RWPE2 (cell line): ENCODE measurements at regions not wholly inside any gene's neighbourhood (a gene's known extent, or its start where the extent isn't known, plus 50 kb on each side); places are given as distances from the start of the nearest gene placed in this dataset.

Source experiments
- ATAC-seq: fragments of 200-7000 bp; cut with Tn5 transposase; 3 replicates; pipeline ENCODE4 v1.9.1; 2021; ENCODE audit warnings: low read depth
- DNase-seq: peaks from one replicate; pipeline ENCODE4 v3.0.0-alpha.2; 2020; ENCODE audit warnings: low spot score
- H3K27ac ChIP-seq: fragments of 450-650 bp; 2 replicates; pipeline ENCODE4 v1.5.1; 2017; ENCODE audit warnings: mild to moderate bottlenecking; ENCODE audit not compliant: poor library complexity, severe bottlenecking
- H3K27me3 ChIP-seq: fragments of 250-450 bp; sonication (Bioruptor Pico); 2 replicates; pipeline ENCODE4 v1.5.1; 2021; ENCODE audit warnings: mild to moderate bottlenecking, moderate library complexity; ENCODE audit not compliant: insufficient read depth, poor library complexity, severe bottlenecking
- H3K36me3 ChIP-seq: fragments of 250-450 bp; sonication (Bioruptor Pico); 2 replicates; pipeline ENCODE4 v1.5.1; 2020; ENCODE audit warnings: low read depth, mild to moderate bottlenecking, moderate library complexity
- H3K4me1 ChIP-seq: fragments of 250-450 bp; sonication (Bioruptor Pico); 2 replicates; pipeline ENCODE4 v1.5.1; 2021; ENCODE audit warnings: mild to moderate bottlenecking, moderate library complexity; ENCODE audit not compliant: insufficient read depth, poor library complexity, severe bottlenecking
- H3K4me3 ChIP-seq: fragments of 250-450 bp; sonication (Bioruptor Pico); 2 replicates; pipeline ENCODE4 v1.5.1; 2021; ENCODE audit warnings: mild to moderate bottlenecking, moderate library complexity; ENCODE audit not compliant: severe bottlenecking
- H3K9me3 ChIP-seq: fragments of 250-450 bp; sonication (Bioruptor Pico); 2 replicates; pipeline ENCODE4 v1.5.1; 2021; ENCODE audit warnings: mild to moderate bottlenecking, moderate library complexity; ENCODE audit not compliant: severe bottlenecking
- TF ChIP-seq, protein P1 (sequence below): fragments of 450-650 bp; IDR thresholded peaks from one replicate; pipeline ENCODE4 v1.5.1; 2017; ENCODE audit warnings: mild to moderate bottlenecking, moderate library complexity; ENCODE audit not compliant: poor library complexity, severe bottlenecking

DNA sequence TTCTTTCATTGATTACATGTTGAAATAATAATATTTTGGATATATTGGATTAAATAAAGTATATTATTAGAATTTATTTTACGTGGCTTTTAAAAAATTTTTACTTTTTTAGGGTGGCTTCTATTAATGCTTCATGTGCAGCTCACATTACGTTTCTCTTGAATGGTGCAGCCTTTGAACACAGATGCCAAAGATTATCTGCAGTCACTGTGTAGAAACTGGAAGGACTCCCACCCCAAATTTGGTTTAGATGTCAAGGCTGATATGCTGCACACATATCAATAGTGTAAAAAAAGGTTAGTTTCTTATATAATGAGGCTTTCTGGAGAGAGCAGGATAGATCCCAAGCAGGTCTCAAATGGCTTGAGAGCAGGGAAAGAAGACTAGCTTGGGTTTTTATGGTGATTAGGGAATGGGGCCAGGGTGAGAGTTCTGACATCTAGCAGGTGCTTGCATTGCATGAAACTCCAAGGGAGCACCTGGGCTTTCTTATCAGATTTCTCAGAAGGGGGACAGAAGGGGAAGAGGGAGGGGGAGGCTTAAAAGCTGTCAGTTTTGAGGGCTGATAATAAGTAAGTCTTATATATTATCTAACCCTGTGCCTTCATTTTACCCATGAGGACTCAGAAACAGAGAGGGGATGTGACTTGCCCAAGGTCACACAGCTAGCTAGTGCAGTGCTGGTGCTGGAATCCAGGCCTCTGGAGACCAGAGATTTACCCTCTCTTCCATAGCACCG, 89.6 kb downstream of the CHST2 start:
- Histone ChIP-seq H3K4me1 (no peaks in the 10 kb centered on the region), H3K9me3 (no peaks in the 10 kb centered on the region), H3K36me3 (no peaks in the 10 kb centered on the region), H3K27me3 (no peaks in the 10 kb centered on the region), H3K27ac (no peak overlapping the region), H3K4me3 (no peak overlapping the region)
- ATAC-seq = no peak
- TF ChIP-seq, protein P1, sequence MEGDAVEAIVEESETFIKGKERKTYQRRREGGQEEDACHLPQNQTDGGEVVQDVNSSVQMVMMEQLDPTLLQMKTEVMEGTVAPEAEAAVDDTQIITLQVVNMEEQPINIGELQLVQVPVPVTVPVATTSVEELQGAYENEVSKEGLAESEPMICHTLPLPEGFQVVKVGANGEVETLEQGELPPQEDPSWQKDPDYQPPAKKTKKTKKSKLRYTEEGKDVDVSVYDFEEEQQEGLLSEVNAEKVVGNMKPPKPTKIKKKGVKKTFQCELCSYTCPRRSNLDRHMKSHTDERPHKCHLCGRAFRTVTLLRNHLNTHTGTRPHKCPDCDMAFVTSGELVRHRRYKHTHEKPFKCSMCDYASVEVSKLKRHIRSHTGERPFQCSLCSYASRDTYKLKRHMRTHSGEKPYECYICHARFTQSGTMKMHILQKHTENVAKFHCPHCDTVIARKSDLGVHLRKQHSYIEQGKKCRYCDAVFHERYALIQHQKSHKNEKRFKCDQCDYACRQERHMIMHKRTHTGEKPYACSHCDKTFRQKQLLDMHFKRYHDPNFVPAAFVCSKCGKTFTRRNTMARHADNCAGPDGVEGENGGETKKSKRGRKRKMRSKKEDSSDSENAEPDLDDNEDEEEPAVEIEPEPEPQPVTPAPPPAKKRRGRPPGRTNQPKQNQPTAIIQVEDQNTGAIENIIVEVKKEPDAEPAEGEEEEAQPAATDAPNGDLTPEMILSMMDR = no peak
- DNase-seq = no peak

DNA sequence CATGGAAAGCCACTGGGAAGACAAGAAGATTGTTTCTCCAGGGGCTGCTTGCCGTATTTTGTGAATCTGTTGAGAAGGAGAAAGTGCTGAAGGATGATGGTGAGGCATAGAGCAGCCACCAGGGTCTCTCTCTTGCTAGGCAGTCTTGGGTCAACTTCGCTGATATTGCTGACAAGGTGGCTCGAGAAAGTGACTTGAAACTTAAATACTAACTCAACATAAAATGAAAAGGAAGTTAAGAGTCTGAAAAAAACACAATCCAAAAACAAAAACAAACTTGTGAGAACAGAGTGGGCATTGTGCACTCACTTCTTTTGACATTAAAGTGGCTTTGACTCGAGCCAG, 90.1 kb downstream of the CHST2 start:
- TF ChIP-seq, protein P1 = no peak
- Histone ChIP-seq H3K27me3 (no peaks in the 10 kb centered on the region), H3K27ac (no peak overlapping the region), H3K4me1 (no peaks in the 10 kb centered on the region), H3K4me3 (no peak overlapping the region), H3K9me3 (no peaks in the 10 kb centered on the region), H3K36me3 (no peaks in the 10 kb centered on the region)
- ATAC-seq (no peak), DNase-seq (no peak)

DNA sequence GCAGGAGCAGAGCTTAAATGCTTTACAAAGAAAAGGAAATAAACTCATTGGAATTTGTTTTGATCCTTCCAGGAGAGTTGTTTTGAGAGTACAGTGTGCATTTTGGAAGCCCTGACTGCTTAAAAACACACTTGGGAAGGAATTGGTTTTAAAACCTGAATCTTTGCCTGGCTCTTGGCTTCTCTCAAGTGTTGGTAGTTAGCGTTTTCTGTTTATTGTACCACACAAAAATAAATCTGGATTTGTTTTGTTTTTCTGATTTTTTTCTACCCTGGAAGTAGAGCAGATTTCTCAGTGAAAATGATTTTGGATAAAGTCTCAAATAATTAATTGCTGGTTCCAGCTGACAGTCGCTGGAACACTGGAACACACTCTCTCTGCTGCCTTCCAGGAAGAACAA, 90.6 kb downstream of the CHST2 start:
- DNase-seq (no peak), ATAC-seq (no peak)
- H3K36me3 ChIP-seq = no peaks in the 10 kb centered on the region
- H3K4me3 ChIP-seq = no peak overlapping the region
- no peak overlapping the region for H3K27ac ChIP-seq
- no peaks in the 10 kb centered on the region for H3K4me1 ChIP-seq
- TF ChIP-seq, protein P1 = no peak
- no peaks in the 10 kb centered on the region for H3K9me3 ChIP-seq
- H3K27me3 ChIP-seq = no peaks in the 10 kb centered on the region

DNA sequence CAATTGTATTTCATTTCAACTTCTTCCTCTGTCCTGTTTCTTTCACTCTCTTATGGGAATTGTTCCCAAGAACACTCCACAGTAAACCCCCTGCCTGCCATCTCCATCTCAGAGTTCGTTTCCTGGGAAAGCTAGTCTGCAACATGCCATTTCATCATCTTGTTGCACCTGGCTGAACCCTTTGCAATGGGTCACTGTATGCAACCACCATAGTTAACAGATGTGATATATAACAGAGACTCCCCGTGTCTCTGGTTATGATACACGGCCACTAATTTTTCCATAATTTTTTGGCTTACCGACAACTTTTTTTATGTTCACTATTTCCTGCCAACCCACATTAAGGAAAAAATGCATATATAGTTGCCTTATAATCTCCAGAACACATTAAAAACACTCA, 95.5 kb downstream of the CHST2 start:
- Histone ChIP-seq H3K27ac (no peak overlapping the region), H3K4me3 (no peak overlapping the region), H3K4me1 (no peaks in the 10 kb centered on the region), H3K27me3 (no peaks in the 10 kb centered on the region), H3K36me3 (no peaks in the 10 kb centered on the region), H3K9me3 (no peaks in the 10 kb centered on the region)
- DNase-seq (no peak), ATAC-seq (no peak)
- TF ChIP-seq, protein P1 = no peak
